GM19455 (cell line): ENCODE measurements at regions not wholly inside any gene's neighbourhood (a gene's known extent, or its start where the extent isn't known, plus 50 kb on each side); places are given as distances from the start of the nearest gene placed in this dataset.
"Not testable (repeated sequence)": the region's sequence is repeated elsewhere in the genome, so short reads cannot be mapped to it uniquely, and the experiment has no call there.

Source experiments
- ATAC-seq: cut with Tn5 transposase; IDR thresholded peaks from one replicate; pipeline ENCODE4 v1.9.1; 2021; ENCODE audit not compliant: unreplicated experiment

GRCh38 chr20:19025430-19026120 lies 186.9 kb upstream of the SLC24A3 start:
- ATAC-seq: no peak

GRCh38 chr20:19026121-19026878 lies 186.1 kb upstream of the SLC24A3 start:
- no peak for ATAC-seq

GRCh38 chr20:19026901-19027644 lies 185.4 kb upstream of the SLC24A3 start:
- ATAC-seq: no peak

GRCh38 chr20:19027971-19028370 lies 184.5 kb upstream of the SLC24A3 start:
- no peak for ATAC-seq

GRCh38 chr20:19041787-19042186 lies 170.7 kb upstream of the SLC24A3 start:
- no peak for ATAC-seq

- ATAC-seq: no peak
Observed at GRCh38 chr20:19045371-19045770, 167.1 kb upstream of the SLC24A3 start.

GRCh38 chr20:19047040-19047950 lies 165.1 kb upstream of the SLC24A3 start:
- ATAC-seq: no peak

- ATAC-seq: no peak
Observed at GRCh38 chr20:19047951-19048296, 164.5 kb upstream of the SLC24A3 start.

GRCh38 chr20:19048995-19049501 lies 163.4 kb upstream of the SLC24A3 start:
- ATAC-seq: no peak

- ATAC-seq: no peak
Observed at GRCh38 chr20:19049514-19049913, 162.9 kb upstream of the SLC24A3 start.

GRCh38 chr20:19056909-19057308 lies 155.5 kb upstream of the SLC24A3 start:
- ATAC-seq: no peak

GRCh38 chr20:19064788-19065187 lies 147.7 kb upstream of the SLC24A3 start:
- not testable (repeated sequence) for ATAC-seq

GRCh38 chr20:19067986-19068385 lies 144.5 kb upstream of the SLC24A3 start:
- no peak for ATAC-seq

- no peak for ATAC-seq
Observed at GRCh38 chr20:19070026-19070425, 142.4 kb upstream of the SLC24A3 start.

- ATAC-seq: no peak
Observed at GRCh38 chr20:19070681-19071445, 141.6 kb upstream of the SLC24A3 start.

- ATAC-seq: no peak
Observed at GRCh38 chr20:19071446-19071725, 141.1 kb upstream of the SLC24A3 start.

- ATAC-seq: no peak
Observed at GRCh38 chr20:19071902-19072498, 140.4 kb upstream of the SLC24A3 start.

GRCh38 chr20:19072988-19073387 lies 139.5 kb upstream of the SLC24A3 start:
- ATAC-seq: no peak

- no peak for ATAC-seq
Observed at GRCh38 chr20:19073584-19074218, 138.7 kb upstream of the SLC24A3 start.
